IMR-90 (cell line): ENCODE measurements at regions not wholly inside any gene's neighbourhood (a gene's known extent, or its start where the extent isn't known, plus 50 kb on each side); places are given as distances from the start of the nearest gene placed in this dataset.

Source experiments
- ATAC-seq: fragments of 200-7000 bp; cut with Tn5 transposase; 2 replicates; pipeline ENCODE4 v1.9.1; 2020; ENCODE audit warnings: low read depth, mild to moderate bottlenecking, moderate library complexity
- BruUV-seq: library from RNA; stranded (reverse); fragments of 400-500 nt; replicated peaks from 2 replicates; lab custom pipeline; 2021; lab: Mats Ljungman, UMichigan
- CTCF ChIA-PET: fragments of 300-600 bp; formaldehyde crosslinking; extraction: SDS; loops from one replicate; lab custom pipeline; 2021; ENCODE audit warnings: antibody characterized with exemption; lab: Yijun Ruan, JAX
- POLR2A ChIA-PET: fragments of 300-600 bp; sonication (Branson Sonifier 250); formaldehyde crosslinking; loops from one replicate; lab custom pipeline; 2022; ENCODE audit warnings: antibody characterized with exemption; ENCODE audit not compliant: unreplicated experiment; lab: Charles Lee
- DNase-seq: peaks from one replicate; pipeline ENCODE4 v3.0.0; 2013
- H2AFZ ChIP-seq: replicated peaks from 2 replicates; pipeline ENCODE3; 2013; ENCODE audit warnings: low read length, mild to moderate bottlenecking; ENCODE audit not compliant: poor library complexity
- H2AK5ac ChIP-seq: 2 replicates; pipeline ENCODE4 v1.6.1; 2013; ENCODE audit warnings: low read depth, low read length, inconsistent platforms
- H2AK9ac ChIP-seq: replicated peaks from 2 replicates; pipeline ENCODE3; 2013; ENCODE audit warnings: mild to moderate bottlenecking, low read depth, low read length, moderate library complexity; ENCODE audit not compliant: poor library complexity
- H2BK120ac ChIP-seq: 2 replicates; pipeline ENCODE4 v1.6.1; 2013; ENCODE audit warnings: low read depth, low read length, inconsistent platforms
- H2BK15ac ChIP-seq: 3 replicates; pipeline ENCODE4 v1.6.1; 2013; ENCODE audit warnings: low read depth, low read length, inconsistent platforms
- H2BK20ac ChIP-seq: 2 replicates; pipeline ENCODE4 v1.6.1; 2013; ENCODE audit warnings: low read depth, mild to moderate bottlenecking, inconsistent platforms, low read length, moderate library complexity
- H2BK5ac ChIP-seq: 2 replicates; pipeline ENCODE4 v1.6.1; 2013; ENCODE audit warnings: mild to moderate bottlenecking, low read depth, low read length, inconsistent platforms; ENCODE audit not compliant: poor library complexity, severe bottlenecking
- H3K14ac ChIP-seq: replicated peaks from 2 replicates; pipeline ENCODE4 v1.6.1; 2013; ENCODE audit warnings: low read depth, low read length, inconsistent platforms
- H3K18ac ChIP-seq: 2 replicates; pipeline ENCODE4 v1.6.1; 2013; ENCODE audit warnings: low read depth, low read length, control low read depth
- H3K23ac ChIP-seq: 2 replicates; pipeline ENCODE4 v1.6.1; 2013; ENCODE audit warnings: low read depth, low read length, inconsistent platforms
- H3K27ac ChIP-seq: 2 replicates; pipeline ENCODE4 v1.5.1; 2013; ENCODE audit warnings: mild to moderate bottlenecking, control low read depth, low read length; ENCODE audit not compliant: insufficient read depth
- H3K27me3 ChIP-seq: 2 replicates; pipeline ENCODE4 v1.6.1; 2013; ENCODE audit warnings: low read length; ENCODE audit not compliant: control insufficient read depth, insufficient read depth
- H3K36me3 ChIP-seq: 2 replicates; pipeline ENCODE4 v1.6.1; 2013; ENCODE audit warnings: low read length, mixed read lengths; ENCODE audit not compliant: control insufficient read depth, insufficient read depth
- H3K4ac ChIP-seq: 2 replicates; pipeline ENCODE4 v1.6.1; 2013; ENCODE audit warnings: low read depth, low read length, inconsistent platforms
- H3K4me1 ChIP-seq: 2 replicates; pipeline ENCODE4 v1.6.1; 2013; ENCODE audit warnings: low read length, mixed read lengths; ENCODE audit not compliant: control insufficient read depth, insufficient read depth
- H3K4me2 ChIP-seq: 2 replicates; pipeline ENCODE4 v1.6.1; 2013; ENCODE audit warnings: low read depth, mild to moderate bottlenecking, control low read depth, low read length, moderate library complexity
- H3K4me3 ChIP-seq: 2 replicates; pipeline ENCODE4 v1.5.1; 2013; ENCODE audit warnings: low read depth, mild to moderate bottlenecking, control low read depth, low read length, moderate library complexity; ENCODE audit not compliant: insufficient read depth
- H3K56ac ChIP-seq: 2 replicates; pipeline ENCODE4 v1.6.1; 2013; ENCODE audit warnings: low read length, inconsistent platforms; ENCODE audit not compliant: insufficient read depth; ENCODE audit errors: extremely low read depth
- H3K79me1 ChIP-seq, 2 experiments: 2 replicates each; pipeline ENCODE4 v1.6.1; 2013; ENCODE audit warnings: low read length in 2 of 2, inconsistent platforms in 1 of 2, low read depth in 1 of 2
- H3K9ac ChIP-seq: 2 replicates; pipeline ENCODE4 v1.6.1; 2013; ENCODE audit warnings: low read depth, low read length, control low read depth
- H3K9me1 ChIP-seq: 2 replicates; pipeline ENCODE4 v1.6.1; 2013; ENCODE audit warnings: low read length, inconsistent platforms; ENCODE audit not compliant: insufficient read depth
- H3K9me3 ChIP-seq: 2 replicates; pipeline ENCODE4 v1.6.1; 2013; ENCODE audit warnings: low read length; ENCODE audit not compliant: control insufficient read depth, insufficient read depth
- H4K20me1 ChIP-seq: 2 replicates; pipeline ENCODE4 v1.6.1; 2013; ENCODE audit warnings: low read length, inconsistent platforms; ENCODE audit not compliant: insufficient read depth
- H4K5ac ChIP-seq: 2 replicates; pipeline ENCODE4 v1.6.1; 2013; ENCODE audit warnings: mild to moderate bottlenecking, low read depth, low read length, control low read depth
- H4K8ac ChIP-seq, 2 experiments: 2 replicates each; pipeline ENCODE4 v1.6.1; 2013; ENCODE audit warnings: low read depth in 2 of 2, low read length in 2 of 2, control low read depth in 1 of 2, inconsistent platforms in 1 of 2
- H4K91ac ChIP-seq: 2 replicates; pipeline ENCODE4 v1.6.1; 2013; ENCODE audit warnings: low read depth, low read length, inconsistent platforms; ENCODE audit not compliant: insufficient read depth
- BHLHE40 ChIP-seq: fragments of 150-350 bp; IDR thresholded peaks from 2 replicates; pipeline ENCODE4 v1.6.1; 2016; ENCODE audit warnings: mild to moderate bottlenecking, low read depth, low read length
- CEBPB ChIP-seq: IDR thresholded peaks from 2 replicates; pipeline ENCODE4 v1.6.1; 2012; ENCODE audit warnings: low read depth, low read length, improper control_type of control experiment
- CHD1 ChIP-seq: IDR thresholded peaks from 2 replicates; pipeline ENCODE4 v1.6.1; 2012; ENCODE audit warnings: low read depth, low read length, improper control_type of control experiment
- CTCF ChIP-seq: conservative IDR thresholded peaks from 2 replicates; pipeline ENCODE4 v1.5.1; 2012; ENCODE audit warnings: mild to moderate bottlenecking, low read depth, low read length, improper control_type of control experiment
- ELK1 ChIP-seq: fragments of 150-350 bp; IDR thresholded peaks from 2 replicates; pipeline ENCODE4 v1.6.1; 2016; ENCODE audit warnings: low read depth, mild to moderate bottlenecking, low read length, moderate library complexity, borderline replicate concordance
- FOS ChIP-seq: fragments of 150-350 bp; IDR thresholded peaks from 2 replicates; pipeline ENCODE4 v1.6.1; 2016; ENCODE audit warnings: low read depth, low read length
- MAFK ChIP-seq: IDR thresholded peaks from 2 replicates; pipeline ENCODE4 v1.6.1; 2012; ENCODE audit warnings: low read depth, low read length, improper control_type of control experiment
- MAZ ChIP-seq: IDR thresholded peaks from 2 replicates; pipeline ENCODE4 v1.6.1; 2012; ENCODE audit warnings: low read depth, mild to moderate bottlenecking, low read length, improper control_type of control experiment, moderate library complexity, borderline replicate concordance
- MXI1 ChIP-seq: IDR thresholded peaks from 2 replicates; pipeline ENCODE4 v1.6.1; 2012; ENCODE audit warnings: low read depth, mild to moderate bottlenecking, low read length, moderate library complexity, borderline replicate concordance
- NFE2L2 ChIP-seq: fragments of 150-350 bp; IDR thresholded peaks from 2 replicates; pipeline ENCODE4 v1.6.1; 2016; ENCODE audit warnings: low read depth, mild to moderate bottlenecking, low read length
- POLR2A ChIP-seq: IDR thresholded peaks from 2 replicates; pipeline ENCODE4 v1.6.1; 2012; ENCODE audit warnings: mild to moderate bottlenecking, low read depth, low read length
- RAD21 ChIP-seq: IDR thresholded peaks from 2 replicates; pipeline ENCODE4 v1.6.1; 2012; ENCODE audit warnings: low read length, improper control_type of control experiment
- RCOR1 ChIP-seq: IDR thresholded peaks from 2 replicates; pipeline ENCODE4 v1.6.1; 2012; ENCODE audit warnings: mild to moderate bottlenecking, low read length, improper control_type of control experiment; ENCODE audit not compliant: insufficient replicate concordance
- RFX5 ChIP-seq: IDR thresholded peaks from 2 replicates; pipeline ENCODE4 v1.8.0; 2012; ENCODE audit warnings: low read depth, mild to moderate bottlenecking, low read length, moderate library complexity
- SMC3 ChIP-seq: fragments of 150-350 bp; IDR thresholded peaks from 2 replicates; pipeline ENCODE4 v1.6.1; 2016; ENCODE audit warnings: low read depth, mild to moderate bottlenecking, antibody characterized with exemption, low read length, moderate library complexity
- USF2 ChIP-seq: fragments of 150-350 bp; IDR thresholded peaks from 2 replicates; pipeline ENCODE4 v1.6.1; 2017; ENCODE audit warnings: mild to moderate bottlenecking, antibody characterized with exemption, low read length, low read depth
- WGBS, 2 experiments: methylation state at CpG; one replicate each; pipeline versions ENCODE4 v1.1.5 to v1.1.7; 2013; ENCODE audit warnings: missing lambda C conversion rate in 2 of 2; ENCODE audit not compliant: insufficient read length in 1 of 2; ENCODE audit errors: extremely low coverage in 2 of 2; 5-methylcytosine and 5-hydroxymethylcytosine counted together
- dilution Hi-C: fragments of 300-500 bp; cut with HindIII; formaldehyde crosslinking; loops from one replicate; pipeline ENCODE4 v1.14.3; 2018; ENCODE audit warnings: low sequenced_read_pairs; ENCODE audit not compliant: unreplicated experiment
- in situ Hi-C: fragments of 300-500 bp; cut with MboI; formaldehyde crosslinking; loops from 3 replicates; pipeline ENCODE4 v1.14.3; 2019; ENCODE audit warnings: low sequenced_read_pairs, inconsistent platforms, mixed read lengths
- intact Hi-C: fragments of 100-400 bp; cut with micrococcal nuclease; formaldehyde crosslinking; loops from 2 replicates; pipeline ENCODE4 v1.10.0; 2022

- peaks cover 9% of the 10 kb centered on the region for H3K9me1 ChIP-seq
- ChIA-PET CTCF (interaction anchor here (0.9 kb wide), 1 partner anchor 14 kb away, joined by 4 read pairs; no protein-coding TSS in a partner anchor), POLR2A (no interaction called here)
These were observed 210.7 kb downstream of the ARL4C start for GRCh38 chr2:234286118-234286598.

More at GRCh38 chr2:234286118-234286598, 210.7 kb downstream of the ARL4C start:
- peak overlapping the region; percentile 29; the same call in 1 of the 2 replicates for H3K4me2 ChIP-seq
- dilution Hi-C loops (no loop called here), intact Hi-C loops (loop anchor here (2.0 to 5.0 kb wide), 2 partner anchors 149 to 309 kb away; no protein-coding TSS in a partner anchor), in situ Hi-C loops (loop anchor here (10.0 kb wide), 1 partner anchor 209 kb away; the partner anchor contains the start of gene ARL4C)
- H3K27ac ChIP-seq, result 0 out of 2 replicates have a peak overlapping the region, but pooled peaks have one; percentile 31
- no peaks in the 10 kb centered on the region; the same call in 1 of the 2 replicates for H3K9me3 ChIP-seq
- H3K36me3 ChIP-seq, result no peaks in the 10 kb centered on the region
- H2BK120ac ChIP-seq, result peak overlapping the region; percentile 39; the same call in 1 of the 2 replicates
- no peak overlapping the region for H3K4me3 ChIP-seq
- H3K18ac ChIP-seq, result 0 out of 2 replicates have a peak overlapping the region, but pooled peaks have one; percentile 11
- ATAC-seq (peak; percentile 15), DNase-seq (peak; percentile 71)
- H3K23ac ChIP-seq, result no peak overlapping the region
- BruUV-seq, result no TSS peak
- no peak overlapping the region for H3K56ac ChIP-seq
- peak overlapping the region; percentile 35 for H2BK5ac ChIP-seq
- H2BK15ac ChIP-seq, result no peak overlapping the region
- no peak overlapping the region for H2AK5ac ChIP-seq
- no peaks in the 10 kb centered on the region for H3K79me1 ChIP-seq
- H3K14ac ChIP-seq, result peak overlapping the region; percentile 37; the same call in 1 of the 2 replicates
- H4K5ac ChIP-seq, result no peak overlapping the region
- peak overlapping the region; percentile 52 for H3K4ac ChIP-seq
- H3K4me1 ChIP-seq, result peaks cover 12% of the 10 kb centered on the region
- H2BK20ac ChIP-seq, result no peak overlapping the region
- TF ChIP-seq MXI1, result no peak
- TF ChIP-seq FOS, result no peak
- no peak for TF ChIP-seq RAD21
- no peak for TF ChIP-seq USF2
- TF ChIP-seq RFX5, result no peak
- TF ChIP-seq MAZ, result no peak
- no peak for TF ChIP-seq NFE2L2
- no peak for TF ChIP-seq ELK1
- TF ChIP-seq CTCF, result no peak
- no peak for TF ChIP-seq BHLHE40
- TF ChIP-seq POLR2A, result no peak
- no peak for TF ChIP-seq MAFK
- no peak for TF ChIP-seq CHD1
- TF ChIP-seq RCOR1, result no peak
- no peak for TF ChIP-seq CEBPB
- no peak for TF ChIP-seq SMC3
- no peaks in the 10 kb centered on the region for H4K20me1 ChIP-seq
- H2AK9ac ChIP-seq, result no peak overlapping the region
- no peak overlapping the region for H4K8ac ChIP-seq
- no peak overlapping the region for H3K9ac ChIP-seq
- H3K27me3 ChIP-seq, result peaks cover 3% of the 10 kb centered on the region
- H2AFZ ChIP-seq, result peak overlapping the region; percentile 7
- WGBS, 2 experiments, result 40% methylated on average over 1 of the region's 8 CpGs; no CpG with 5 or more reads in 1 of the 2 experiments
- H4K91ac ChIP-seq, result peak overlapping the region; percentile 1; the same call in 1 of the 2 replicates
